Suprapubic skin (tissue), 4 donors: ENCODE measurements at regions not wholly inside any gene's neighbourhood (a gene's known extent, or its start where the extent isn't known, plus 50 kb on each side); places are given as distances from the start of the nearest gene placed in this dataset.

Experiments used
- DNase-seq, 2 donors: peaks; one replicate each; pipeline ENCODE4 v3.0.0-alpha.2; 2019; ENCODE audit warnings: low spot score in 2 of 2
- H3K27ac ChIP-seq: fragments of 200-600 bp; sonication (generic); one replicate; pipeline ENCODE4 v1.5.1; 2019
- H3K27me3 ChIP-seq: fragments of 200-600 bp; sonication (generic); one replicate; pipeline ENCODE4 v1.5.1; 2019
- H3K36me3 ChIP-seq: fragments of 200-600 bp; sonication (generic); one replicate; pipeline ENCODE4 v1.5.1; 2019
- H3K4me1 ChIP-seq: fragments of 200-600 bp; sonication (generic); one replicate; pipeline ENCODE4 v1.5.1; 2019
- H3K4me3 ChIP-seq: fragments of 200-600 bp; sonication (generic); one replicate; pipeline ENCODE4 v1.5.1; 2019; ENCODE audit warnings: mild to moderate bottlenecking
- H3K9me3 ChIP-seq: fragments of 200-600 bp; sonication (generic); one replicate; pipeline ENCODE4 v1.5.1; 2019
- EP300 ChIP-seq: sonication (generic); formaldehyde crosslinking; IDR thresholded peaks from one replicate; pipeline ENCODE4 v1.6.1; 2017; ENCODE audit warnings: antibody characterized with exemption
- POLR2A ChIP-seq, 2 donors: fragments of 450-650 bp; IDR thresholded peaks; one replicate each; pipeline ENCODE4 v1.6.1; 2017; ENCODE audit warnings: antibody characterized with exemption in 2 of 2, mild to moderate bottlenecking in 2 of 2, moderate library complexity in 2 of 2
- POLR2AphosphoS5 ChIP-seq, 3 donors: sonication (generic); formaldehyde crosslinking; IDR thresholded peaks; one replicate each; pipeline ENCODE4 v1.6.1; 2017; ENCODE audit warnings: antibody characterized with exemption in 3 of 3
- WGBS: methylation state at CpG from one replicate; pipeline ENCODE4 v1.1.5; 2018; 5-methylcytosine and 5-hydroxymethylcytosine counted together
- TF ChIP-seq, protein P1 (sequence below), 2 donors: fragments of 200-600 bp in 1 of 2; fragments of 450-650 bp in 1 of 2; sonication (generic) in 1 of 2; IDR thresholded peaks; one replicate each; pipeline ENCODE4 v1.5.1; 2016 to 2019; ENCODE audit warnings: antibody characterized with exemption in 2 of 2, mild to moderate bottlenecking in 1 of 2, moderate library complexity in 1 of 2

DNA sequence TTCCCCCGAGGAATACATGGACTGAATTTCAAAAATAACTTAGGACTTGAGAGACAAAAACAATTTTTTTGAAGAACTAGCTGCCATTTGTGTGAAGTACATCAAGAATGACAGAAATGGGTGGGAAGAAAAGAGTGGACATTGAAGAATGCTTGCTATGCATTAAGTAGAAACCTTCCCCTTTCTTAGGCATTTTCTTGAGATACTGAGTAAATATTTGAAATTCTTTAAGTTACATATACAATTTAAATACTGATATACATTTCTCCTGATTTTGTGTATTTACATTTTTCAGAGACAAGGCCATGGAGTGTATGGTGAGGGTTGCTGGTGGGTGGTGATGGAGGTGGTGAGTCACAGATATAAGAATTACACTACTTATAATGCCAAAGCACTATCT is 319.3 kb upstream of the ADAMTSL1 start:
- Histone ChIP-seq H3K36me3 (no peaks in the 10 kb centered on the region), H3K9me3 (no peaks in the 10 kb centered on the region), H3K4me1 (no peaks in the 10 kb centered on the region), H3K27ac (no peak overlapping the region), H3K27me3 (peaks cover 2% of the 10 kb centered on the region), H3K4me3 (no peak overlapping the region)
- DNase-seq = no peak
- WGBS = 36% methylated on average over 1 of the region's 1 CpG
- no peak for TF ChIP-seq EP300
- TF ChIP-seq, protein P1, sequence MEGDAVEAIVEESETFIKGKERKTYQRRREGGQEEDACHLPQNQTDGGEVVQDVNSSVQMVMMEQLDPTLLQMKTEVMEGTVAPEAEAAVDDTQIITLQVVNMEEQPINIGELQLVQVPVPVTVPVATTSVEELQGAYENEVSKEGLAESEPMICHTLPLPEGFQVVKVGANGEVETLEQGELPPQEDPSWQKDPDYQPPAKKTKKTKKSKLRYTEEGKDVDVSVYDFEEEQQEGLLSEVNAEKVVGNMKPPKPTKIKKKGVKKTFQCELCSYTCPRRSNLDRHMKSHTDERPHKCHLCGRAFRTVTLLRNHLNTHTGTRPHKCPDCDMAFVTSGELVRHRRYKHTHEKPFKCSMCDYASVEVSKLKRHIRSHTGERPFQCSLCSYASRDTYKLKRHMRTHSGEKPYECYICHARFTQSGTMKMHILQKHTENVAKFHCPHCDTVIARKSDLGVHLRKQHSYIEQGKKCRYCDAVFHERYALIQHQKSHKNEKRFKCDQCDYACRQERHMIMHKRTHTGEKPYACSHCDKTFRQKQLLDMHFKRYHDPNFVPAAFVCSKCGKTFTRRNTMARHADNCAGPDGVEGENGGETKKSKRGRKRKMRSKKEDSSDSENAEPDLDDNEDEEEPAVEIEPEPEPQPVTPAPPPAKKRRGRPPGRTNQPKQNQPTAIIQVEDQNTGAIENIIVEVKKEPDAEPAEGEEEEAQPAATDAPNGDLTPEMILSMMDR (IDR thresholded peaks at IDR 0.05) = no peak
- no peak for TF ChIP-seq POLR2AphosphoS5 (IDR thresholded peaks at IDR 0.05)
- TF ChIP-seq POLR2A (IDR thresholded peaks at IDR 0.05) = no peak

DNA sequence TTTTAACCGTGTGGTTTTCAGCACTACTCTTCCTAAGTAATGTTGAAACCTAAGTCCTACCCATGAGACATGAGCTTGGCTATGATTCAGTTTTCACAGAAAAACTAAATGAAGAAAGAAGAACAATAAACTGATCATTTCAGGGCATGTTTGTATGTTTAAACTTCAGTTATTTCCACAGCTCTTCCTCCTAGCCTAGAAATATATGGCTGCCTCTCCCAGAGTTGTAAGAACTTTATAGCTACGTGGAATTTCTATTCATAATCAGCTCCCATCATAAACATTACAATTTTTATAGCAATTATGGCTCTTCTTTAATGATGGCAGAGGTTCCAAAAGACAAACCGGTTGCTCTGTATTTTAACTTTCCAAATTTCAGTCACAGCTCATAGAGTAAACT is 314.7 kb upstream of the ADAMTSL1 start:
- no peaks in the 10 kb centered on the region for H3K36me3 ChIP-seq
- TF ChIP-seq EP300 = no peak
- TF ChIP-seq POLR2A (IDR thresholded peaks at IDR 0.05) = no peak
- TF ChIP-seq POLR2AphosphoS5 (IDR thresholded peaks at IDR 0.05) = no peak
- 46% methylated on average over 3 of the region's 3 CpGs for WGBS
- no peak overlapping the region for H3K27ac ChIP-seq
- peaks cover 2% of the 10 kb centered on the region for H3K27me3 ChIP-seq
- no peak for DNase-seq
- H3K9me3 ChIP-seq = no peaks in the 10 kb centered on the region
- H3K4me1 ChIP-seq = no peaks in the 10 kb centered on the region
- no peak overlapping the region for H3K4me3 ChIP-seq

DNA sequence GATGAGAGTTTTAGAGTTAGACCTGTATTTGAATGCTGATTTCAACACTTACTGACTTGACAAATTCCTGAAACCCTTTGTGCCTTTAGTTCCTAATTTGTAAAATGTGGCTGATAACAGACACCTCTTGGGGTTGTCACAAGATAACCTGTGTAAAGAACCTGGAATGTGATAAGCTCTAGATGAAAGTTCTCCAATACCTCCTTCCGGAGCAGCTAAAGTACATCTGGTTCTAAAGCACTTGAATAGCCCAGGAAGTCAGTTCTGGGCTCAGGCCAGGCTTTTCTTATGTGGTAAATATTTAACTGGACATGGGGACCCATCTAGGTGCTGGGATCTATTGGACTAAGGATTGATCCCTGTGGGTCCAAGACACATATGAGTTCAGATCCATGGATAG is 310.8 kb upstream of the ADAMTSL1 start:
- DNase-seq = no peak
- H3K9me3 ChIP-seq = no peaks in the 10 kb centered on the region
- H3K27me3 ChIP-seq = peaks cover 2% of the 10 kb centered on the region
- no peak for TF ChIP-seq POLR2AphosphoS5 (IDR thresholded peaks at IDR 0.05)
- TF ChIP-seq, protein P1 (IDR thresholded peaks at IDR 0.05) = no peak
- no peak for TF ChIP-seq POLR2A (IDR thresholded peaks at IDR 0.05)
- no peak for TF ChIP-seq EP300
- H3K27ac ChIP-seq = no peak overlapping the region
- no peak overlapping the region for H3K4me3 ChIP-seq
- WGBS = 93% methylated on average over 1 of the region's 1 CpG
- H3K4me1 ChIP-seq = no peaks in the 10 kb centered on the region
- no peaks in the 10 kb centered on the region for H3K36me3 ChIP-seq

DNA sequence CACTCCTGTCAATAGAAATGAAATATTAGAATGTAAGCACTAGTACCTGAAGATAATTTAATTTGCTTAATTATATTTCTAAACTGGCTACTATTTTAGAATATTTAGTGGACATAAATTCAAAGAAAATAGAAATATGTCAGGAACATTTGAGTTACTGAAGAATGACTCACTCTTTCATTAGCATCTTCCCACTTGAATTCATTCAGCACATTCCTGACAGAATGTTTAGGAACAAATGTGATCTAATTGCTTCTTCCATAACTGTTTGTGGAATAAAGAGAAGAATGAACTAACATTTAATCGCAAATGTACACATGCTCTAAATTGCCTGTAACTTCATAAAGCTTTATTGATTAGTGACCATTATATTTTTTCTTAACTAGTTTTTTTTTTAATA is 306.2 kb upstream of the ADAMTSL1 start:
- Histone ChIP-seq H3K36me3 (no peaks in the 10 kb centered on the region), H3K4me3 (no peak overlapping the region), H3K9me3 (no peaks in the 10 kb centered on the region), H3K27me3 (peaks cover 2% of the 10 kb centered on the region), H3K4me1 (no peaks in the 10 kb centered on the region), H3K27ac (no peak overlapping the region)
- TF ChIP-seq POLR2A (IDR thresholded peaks at IDR 0.05) = no peak
- TF ChIP-seq, protein P1 (IDR thresholded peaks at IDR 0.05) = no peak
- TF ChIP-seq POLR2AphosphoS5 (IDR thresholded peaks at IDR 0.05) = no peak
- TF ChIP-seq EP300 = no peak
- WGBS = 90% methylated on average over 1 of the region's 1 CpG
- no peak for DNase-seq

DNA sequence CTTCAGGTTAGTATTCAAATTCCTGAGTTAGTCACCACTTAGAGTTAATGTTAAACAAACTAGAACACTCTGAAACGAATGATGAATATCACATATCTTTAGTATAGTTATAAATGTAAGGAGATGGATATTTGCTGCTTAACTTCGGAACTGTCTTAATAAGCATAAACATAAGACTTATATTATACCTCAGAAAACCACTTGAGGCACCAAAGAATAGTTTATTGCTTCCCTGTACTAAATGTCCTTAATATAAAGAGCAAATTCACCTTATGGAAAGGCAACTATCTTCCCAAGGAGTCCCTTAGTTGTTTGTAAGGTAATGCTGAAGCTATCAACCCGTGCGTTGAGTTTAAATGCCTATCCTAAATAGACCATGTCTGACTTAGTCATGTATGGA is 300.0 kb upstream of the ADAMTSL1 start:
- peaks cover 2% of the 10 kb centered on the region for H3K27me3 ChIP-seq
- TF ChIP-seq POLR2AphosphoS5 (IDR thresholded peaks at IDR 0.05) (no peak), EP300 (no peak), POLR2A (IDR thresholded peaks at IDR 0.05) (no peak)
- TF ChIP-seq, protein P1 (IDR thresholded peaks at IDR 0.05) = no peak
- H3K36me3 ChIP-seq = no peaks in the 10 kb centered on the region
- no peak for DNase-seq
- H3K4me1 ChIP-seq = no peaks in the 10 kb centered on the region
- WGBS = 69% methylated on average over 4 of the region's 4 CpGs
- no peak overlapping the region for H3K4me3 ChIP-seq
- no peaks in the 10 kb centered on the region for H3K9me3 ChIP-seq
- no peak overlapping the region for H3K27ac ChIP-seq

DNA sequence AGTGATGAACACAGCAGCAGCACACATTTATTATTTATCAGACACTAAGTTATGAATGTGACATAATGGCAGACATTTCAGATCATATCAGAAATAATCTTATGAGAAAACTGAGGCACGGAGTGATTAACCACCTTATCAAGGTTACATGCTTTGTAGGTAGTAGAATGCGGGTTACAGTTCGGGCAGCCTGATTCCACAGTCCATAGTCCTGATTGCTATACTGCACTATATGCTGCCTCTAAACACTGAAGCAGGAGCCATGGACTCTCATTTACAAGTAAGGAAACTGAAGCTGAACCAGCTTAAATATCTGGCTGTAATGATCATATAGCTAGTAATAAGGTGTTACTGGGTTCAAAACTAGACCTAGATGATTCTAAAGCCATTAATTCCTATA is 291.3 kb upstream of the ADAMTSL1 start:
- WGBS = 90% methylated on average over 3 of the region's 3 CpGs
- H3K4me1 ChIP-seq = no peaks in the 10 kb centered on the region
- H3K36me3 ChIP-seq = no peaks in the 10 kb centered on the region
- no peak for TF ChIP-seq POLR2A (IDR thresholded peaks at IDR 0.05)
- TF ChIP-seq, protein P1 (IDR thresholded peaks at IDR 0.05) = no peak
- no peak for TF ChIP-seq POLR2AphosphoS5 (IDR thresholded peaks at IDR 0.05)
- no peak for TF ChIP-seq EP300
- H3K4me3 ChIP-seq = no peak overlapping the region
- no peak for DNase-seq
- H3K9me3 ChIP-seq = no peaks in the 10 kb centered on the region
- H3K27ac ChIP-seq = no peak overlapping the region
- no peaks in the 10 kb centered on the region for H3K27me3 ChIP-seq
